B cell (primary cell): ENCODE measurements at regions not wholly inside any gene's neighbourhood (a gene's known extent, or its start where the extent isn't known, plus 50 kb on each side); places are given as distances from the start of the nearest gene placed in this dataset.

ENCODE experiments used
- ATAC-seq: fragments of 200-7000 bp; cut with Tn5 transposase; one replicate; pipeline ENCODE4 v1.10.0; 2021; ENCODE audit warnings: low read depth, mild to moderate bottlenecking, moderate number of reproducible peaks, moderate library complexity
- CTCF ChIA-PET: fragments of 350-600 bp; sonication (Branson Sonifier 250); formaldehyde crosslinking; loops from one replicate; lab custom pipeline; 2021; ENCODE audit warnings: antibody characterized with exemption, inconsistent platforms; lab: Charles Lee
- POLR2A ChIA-PET: fragments of 350-600 bp; sonication (Branson Sonifier 250); formaldehyde crosslinking; loops from one replicate; lab custom pipeline; 2021; ENCODE audit warnings: antibody characterized with exemption; lab: Charles Lee
- DNase-seq: peaks from one replicate; pipeline ENCODE4 v3.0.0; 2013
- H2AFZ ChIP-seq: 2 replicates; pipeline ENCODE4 v1.6.1; 2012; ENCODE audit warnings: mild to moderate bottlenecking, low read depth, low read length; ENCODE audit not compliant: insufficient read depth, poor library complexity, severe bottlenecking
- H3K27ac ChIP-seq, 2 donors: 1 replicate in 1 of 2; 2 replicates in 1 of 2; pipeline ENCODE4 v1.5.1; 2012 to 2013; ENCODE audit warnings: low read length in 2 of 2, mild to moderate bottlenecking in 2 of 2, moderate library complexity in 1 of 2
- H3K27me3 ChIP-seq, 4 experiments: fragments of 200-600 bp in 1 of 4; sonication (generic) in 1 of 4; replicated peaks in 1 of 4; 1 replicate in 2 of 4; 2 replicates in 2 of 4; pipeline versions ENCODE4 v1.6.1 to v1.7.0; 2013 to 2016; ENCODE audit warnings: low read length in 3 of 4, mild to moderate bottlenecking in 2 of 4, mixed read lengths in 1 of 4, moderate library complexity in 1 of 4; ENCODE audit not compliant: insufficient read depth in 4 of 4, control insufficient read depth in 3 of 4; ENCODE audit errors: control extremely low read depth in 1 of 4
- H3K36me3 ChIP-seq, 2 experiments: replicated peaks in 1 of 2; 1 replicate in 1 of 2; 2 replicates in 1 of 2; pipeline versions ENCODE4 v1.6.1 to v1.7.1; 2013; ENCODE audit warnings: low read length in 1 of 2; ENCODE audit not compliant: insufficient read depth in 2 of 2, control insufficient read depth in 1 of 2; ENCODE audit errors: control extremely low read depth in 1 of 2, extremely low read depth in 1 of 2
- H3K4me1 ChIP-seq, 2 donors: fragments of 200-600 bp in 1 of 2; sonication (generic) in 1 of 2; 1 replicate in 1 of 2; 2 replicates in 1 of 2; pipeline versions ENCODE4 v1.5.1 to v1.6.1; 2013 to 2017; ENCODE audit warnings: low read length in 2 of 2; ENCODE audit not compliant: control insufficient read depth in 2 of 2, insufficient read depth in 2 of 2
- H3K4me2 ChIP-seq: replicated peaks from 2 replicates; pipeline ENCODE3; 2012; ENCODE audit warnings: mild to moderate bottlenecking, low read depth, low read length; ENCODE audit not compliant: poor library complexity, severe bottlenecking
- H3K4me3 ChIP-seq, 5 experiments: fragments of 200-600 bp in 1 of 5; sonication (generic) in 1 of 5; 1 replicate in 3 of 5; 2 replicates in 2 of 5; pipeline versions ENCODE4 v1.5.1 to v1.7.0; 2011 to 2016; ENCODE audit warnings: low read length in 4 of 5, mild to moderate bottlenecking in 4 of 5, low read depth in 2 of 5, control low read depth in 1 of 5, moderate library complexity in 1 of 5; ENCODE audit not compliant: insufficient read depth in 1 of 5; ENCODE audit errors: control extremely low read depth in 1 of 5, extremely low read depth in 1 of 5
- H3K79me2 ChIP-seq: fragments of 200-600 bp; sonication (generic); one replicate; pipeline ENCODE4 v1.6.0; 2016; ENCODE audit warnings: low read length; ENCODE audit not compliant: control insufficient read depth, insufficient read depth
- H3K9ac ChIP-seq: fragments of 200-600 bp; sonication (generic); 2 replicates; pipeline ENCODE4 v1.6.1; 2017; ENCODE audit warnings: mild to moderate bottlenecking, low read length, moderate library complexity
- H3K9me3 ChIP-seq, 3 donors: one replicate each; pipeline versions ENCODE4 v1.6.1 to v1.7.1; 2013; ENCODE audit warnings: low read length in 2 of 3; ENCODE audit not compliant: control insufficient read depth in 2 of 3, insufficient read depth in 1 of 3; ENCODE audit errors: control extremely low read depth in 1 of 3
- H4K20me1 ChIP-seq: 2 replicates; pipeline ENCODE4 v1.6.0; 2012; ENCODE audit warnings: mild to moderate bottlenecking, low read length; ENCODE audit not compliant: insufficient read depth, control insufficient read depth, poor library complexity, severe bottlenecking
- H3K27ac Mint-ChIP-seq: one replicate; pipeline ENCODE4 v1.8.0; 2021; ENCODE audit warnings: mixed read lengths
- H3K27me3 Mint-ChIP-seq: one replicate; pipeline ENCODE4 v1.8.0; 2021; ENCODE audit warnings: mixed read lengths
- H3K4me1 Mint-ChIP-seq: one replicate; pipeline ENCODE4 v1.8.0; 2021; ENCODE audit warnings: mixed read lengths
- H3K4me3 Mint-ChIP-seq: one replicate; pipeline ENCODE4 v1.8.0; 2021; ENCODE audit warnings: mixed read lengths
- H3K9me3 Mint-ChIP-seq: one replicate; pipeline ENCODE4 v1.8.0; 2022; ENCODE audit warnings: mixed read lengths; ENCODE audit not compliant: insufficient read depth
- CTCF ChIP-seq: fragments of 200-600 bp; IDR thresholded peaks from one replicate; pipeline ENCODE4 v1.8.0; 2022; ENCODE audit warnings: antibody characterized with exemption, mild to moderate bottlenecking
- EZH2 ChIP-seq: IDR thresholded peaks from 2 replicates; pipeline ENCODE4 v1.6.1; 2012; ENCODE audit warnings: borderline replicate concordance, low read depth, mild to moderate bottlenecking, moderate library complexity, low read length; ENCODE audit not compliant: insufficient read depth, poor library complexity, severe bottlenecking
- WGBS: methylation state at CpG from one replicate; pipeline ENCODE4 v1.1.5; 2013; ENCODE audit warnings: missing lambda C conversion rate; ENCODE audit not compliant: insufficient coverage; 5-methylcytosine and 5-hydroxymethylcytosine counted together
- intact Hi-C: fragments of 100-400 bp; cut with micrococcal nuclease; formaldehyde crosslinking; loops from one replicate; pipeline ENCODE4 v1.10.0; 2022

DNA sequence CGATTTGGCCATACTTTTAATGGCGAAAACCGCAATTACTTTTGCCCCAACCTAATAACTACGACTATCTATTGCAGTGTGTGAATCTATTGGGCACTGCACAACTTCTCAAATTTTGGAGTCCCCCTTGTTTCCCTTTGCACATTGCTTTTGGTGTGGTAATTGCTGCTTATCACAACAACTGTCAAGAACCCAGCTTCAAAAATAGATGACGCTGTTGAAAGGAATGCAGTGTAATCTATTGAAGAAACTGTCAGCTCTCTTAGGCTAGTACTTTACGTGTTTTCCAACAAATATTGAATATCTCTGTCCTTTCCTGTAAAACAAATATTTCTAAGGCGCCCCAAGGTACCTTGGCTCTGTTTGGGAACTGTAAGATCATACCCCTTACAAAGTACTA, 222.8 kb upstream of the UBE2E2 start:
- Mint-ChIP-seq H3K27me3 (peaks cover 3% of the 10 kb centered on the region), H3K9me3 (no peaks in the 10 kb centered on the region), H3K27ac (no peak overlapping the region), H3K4me1 (peaks cover 11% of the 10 kb centered on the region), H3K4me3 (no peak overlapping the region)
- ChIA-PET CTCF (no interaction called here), POLR2A (no interaction called here)
- TF ChIP-seq CTCF (no peak), EZH2 (no peak)
- H3K36me3 ChIP-seq = no peaks in the 10 kb centered on the region
- no peaks in the 10 kb centered on the region for H3K27me3 ChIP-seq
- no CpG with 5 or more reads among the region's 7 CpGs for WGBS
- H2AFZ ChIP-seq = no peak overlapping the region
- peaks cover 0 to 2% of the 10 kb centered on the region in 2 donors for H3K4me1 ChIP-seq
- peaks cover 0 to 2% (median 0%) of the 10 kb centered on the region in 3 donors for H3K9me3 ChIP-seq
- intact Hi-C loops = no loop called here
- ATAC-seq (no peak), DNase-seq (no peak)
- no peak overlapping the region for H3K4me3 ChIP-seq
- no peaks in the 10 kb centered on the region for H3K79me2 ChIP-seq
- H3K9ac ChIP-seq = no peak overlapping the region
- no peak overlapping the region for H3K27ac ChIP-seq
- no peak overlapping the region for H3K4me2 ChIP-seq
- no peaks in the 10 kb centered on the region for H4K20me1 ChIP-seq

GRCh38 chr3:22981166-22981565, 222.0 kb upstream of the UBE2E2 start:
- peaks cover 6% of the 10 kb centered on the region for H3K27me3 Mint-ChIP-seq
- Histone ChIP-seq H4K20me1 (no peaks in the 10 kb centered on the region), H3K27ac (no peak overlapping the region), H3K36me3 (no peaks in the 10 kb centered on the region), H3K4me3 (no peak overlapping the region), H3K79me2 (no peaks in the 10 kb centered on the region), H3K4me2 (no peak overlapping the region), H2AFZ (no peak overlapping the region), H3K9me3 (peaks cover 0 to 4% (median 3%) of the 10 kb centered on the region in 3 donors), H3K27me3 (no peaks in the 10 kb centered on the region), H3K9ac (no peak overlapping the region), H3K4me1 (peaks cover 0 to 2% of the 10 kb centered on the region in 2 donors)
- CTCF ChIA-PET = no interaction called here
- ATAC-seq (no peak), DNase-seq (no peak)
- H3K4me3 Mint-ChIP-seq = no peak overlapping the region
- POLR2A ChIA-PET = no interaction called here
- peaks cover 11% of the 10 kb centered on the region for H3K4me1 Mint-ChIP-seq
- intact Hi-C loops = no loop called here
- WGBS = no CpG with 5 or more reads among the region's 3 CpGs
- TF ChIP-seq EZH2 (no peak), CTCF (no peak)
- no peak overlapping the region for H3K27ac Mint-ChIP-seq
- peaks cover 3% of the 10 kb centered on the region for H3K9me3 Mint-ChIP-seq
